ENCODE measurements at regions not wholly inside any gene's neighbourhood (a gene's known extent, or its start where the extent isn't known, plus 50 kb on each side); places are given as distances from the start of the nearest gene placed in this dataset.

DNA sequence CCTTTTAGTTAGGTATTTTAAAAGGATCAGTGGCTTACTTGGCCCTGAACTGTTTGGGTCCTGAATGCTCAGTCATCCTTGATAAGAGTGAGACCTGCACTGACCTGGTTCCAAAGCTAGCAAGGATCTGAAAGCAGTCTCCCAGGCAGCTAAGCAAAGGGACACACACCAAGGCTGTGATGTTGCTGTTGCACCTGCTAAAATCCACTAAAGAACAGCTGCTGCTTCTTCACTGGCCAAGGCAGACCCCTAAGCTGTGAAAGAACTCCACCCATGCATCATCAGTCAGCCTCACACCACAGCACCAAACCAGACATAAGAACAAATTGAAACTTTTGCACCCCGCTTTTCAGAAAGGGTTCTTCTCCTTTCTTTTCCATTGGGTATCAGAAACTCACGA is 213.4 kb upstream of the STT3B start:
- Mint-ChIP-seq H3K36me3 (ENCODE audit: insufficient read depth in 1 of 3, low read depth in 3 of 3) (peaks cover 10 to 24% (median 15%) of the 10 kb centered on the region in 3 experiments), H3K4me1 (no peaks in the 10 kb centered on the region), H3K9me3 (peaks cover 21 to 23% of the 10 kb centered on the region in 2 experiments), H3K27me3 (ENCODE audit: low read depth) (peaks cover 3% of the 10 kb centered on the region), H3K4me3 (no peak overlapping the region), H3K27ac (no peak overlapping the region)
- no CpG with 5 or more reads among the region's 2 CpGs for WGBS (ENCODE audit: extremely low coverage, insufficient read length, low lambda C conversion rate)
- Histone ChIP-seq H3K23ac (ENCODE audit: insufficient read length, low read depth, low read length) (no peak overlapping the region), H3K4ac (ENCODE audit: low read depth, low read length) (no peak overlapping the region), H3K27ac (ENCODE audit: insufficient read length, low read depth, low read length) (no peak overlapping the region), H3K79me2 (ENCODE audit: insufficient read depth, low read length) (no peaks in the 10 kb centered on the region), H3K14ac (ENCODE audit: insufficient read depth, low read length) (no peak overlapping the region), H3K4me1 (ENCODE audit: insufficient read depth, low read length) (no peaks in the 10 kb centered on the region), H3K56ac (ENCODE audit: insufficient read length, low read depth, low read length) (no peak overlapping the region), H2BK15ac (ENCODE audit: low read depth, low read length) (no peak overlapping the region), H3T11ph (ENCODE audit: low read length) (no peak overlapping the region), H4K91ac (ENCODE audit: insufficient read length, low read depth, low read length) (no peak overlapping the region), H2AFZ (ENCODE audit: low read length) (no peak overlapping the region), H3K18ac (ENCODE audit: insufficient read length, low read depth, low read length) (no peak overlapping the region), H3K9ac (ENCODE audit: extremely low read depth, insufficient read length, low read length) (no peak overlapping the region), H4K20me1 (ENCODE audit: control insufficient read depth, insufficient read depth, insufficient read length) (no peaks in the 10 kb centered on the region), H3K9me3 (ENCODE audit: control insufficient read depth, low read depth, low read length) (no peaks in the 10 kb centered on the region), H2BK20ac (ENCODE audit: low read depth, low read length, poor library complexity, severe bottlenecking) (no peak overlapping the region), H2BK5ac (ENCODE audit: insufficient read length, low read length) (no peak overlapping the region), H4K8ac (replicated peaks; ENCODE audit: insufficient read length, low read depth, low read length) (no peak overlapping the region), H3K23me2 (ENCODE audit: insufficient read length, low read depth, low read length, poor library complexity, severe bottlenecking) (no peaks in the 10 kb centered on the region), H2BK120ac (ENCODE audit: low read depth, low read length, poor library complexity, severe bottlenecking) (no peak overlapping the region), H3K4me2 (ENCODE audit: insufficient read depth, insufficient read length, low read length) (no peak overlapping the region), H4K5ac (ENCODE audit: insufficient read length, low read depth, low read length) (no peak overlapping the region), H3K27me3 (ENCODE audit: insufficient read depth, low read length) (no peaks in the 10 kb centered on the region), H2BK12ac (ENCODE audit: insufficient read length, low read depth, low read length) (no peak overlapping the region), H2AK5ac (ENCODE audit: insufficient read length, low read length) (no peak overlapping the region), H3K79me1 (ENCODE audit: insufficient read depth, low read depth, low read length, poor library complexity, severe bottlenecking) (no peaks in the 10 kb centered on the region)
- TF ChIP-seq, protein P1, sequence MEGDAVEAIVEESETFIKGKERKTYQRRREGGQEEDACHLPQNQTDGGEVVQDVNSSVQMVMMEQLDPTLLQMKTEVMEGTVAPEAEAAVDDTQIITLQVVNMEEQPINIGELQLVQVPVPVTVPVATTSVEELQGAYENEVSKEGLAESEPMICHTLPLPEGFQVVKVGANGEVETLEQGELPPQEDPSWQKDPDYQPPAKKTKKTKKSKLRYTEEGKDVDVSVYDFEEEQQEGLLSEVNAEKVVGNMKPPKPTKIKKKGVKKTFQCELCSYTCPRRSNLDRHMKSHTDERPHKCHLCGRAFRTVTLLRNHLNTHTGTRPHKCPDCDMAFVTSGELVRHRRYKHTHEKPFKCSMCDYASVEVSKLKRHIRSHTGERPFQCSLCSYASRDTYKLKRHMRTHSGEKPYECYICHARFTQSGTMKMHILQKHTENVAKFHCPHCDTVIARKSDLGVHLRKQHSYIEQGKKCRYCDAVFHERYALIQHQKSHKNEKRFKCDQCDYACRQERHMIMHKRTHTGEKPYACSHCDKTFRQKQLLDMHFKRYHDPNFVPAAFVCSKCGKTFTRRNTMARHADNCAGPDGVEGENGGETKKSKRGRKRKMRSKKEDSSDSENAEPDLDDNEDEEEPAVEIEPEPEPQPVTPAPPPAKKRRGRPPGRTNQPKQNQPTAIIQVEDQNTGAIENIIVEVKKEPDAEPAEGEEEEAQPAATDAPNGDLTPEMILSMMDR (conservative IDR thresholded peaks at IDR 0.05): no peak
- DNase-seq: no peak
